Gastrocnemius medialis (tissue), 4 donors: ENCODE measurements at regions not wholly inside any gene's neighbourhood (a gene's known extent, or its start where the extent isn't known, plus 50 kb on each side); places are given as distances from the start of the nearest gene placed in this dataset.
"Not testable (repeated sequence)": the region's sequence is repeated elsewhere in the genome, so short reads cannot be mapped to it uniquely, and the experiment has no call there.

Experiments used
- ATAC-seq, 2 donors: fragments of 150-250 bp; one replicate each; pipeline ENCODE4 v1.9.1; 2016
- DNase-seq, 2 donors: peaks; one replicate each; pipeline ENCODE4 v3.0.0-alpha.2; 2019
- H3K27ac ChIP-seq, 4 donors: fragments of 200-600 bp; sonication (generic); 1 replicate in 1 of 4; 2 replicates in 3 of 4; pipeline ENCODE4 v1.5.1; 2016 to 2018; ENCODE audit warnings: mild to moderate bottlenecking in 2 of 4, moderate library complexity in 1 of 4
- H3K27me3 ChIP-seq, 3 donors: fragments of 200-600 bp; sonication (generic) in 2 of 3; 1 replicate in 1 of 3; 2 replicates in 2 of 3; pipeline versions ENCODE4 v1.5.1 to v1.6.0; 2016 to 2019; ENCODE audit warnings: mild to moderate bottlenecking in 1 of 3, moderate library complexity in 1 of 3
- H3K36me3 ChIP-seq, 2 donors: fragments of 200-600 bp; sonication (generic) in 1 of 2; one replicate each; pipeline ENCODE4 v1.5.1; 2017 to 2018
- H3K4me1 ChIP-seq, 2 donors: fragments of 200-600 bp; sonication (generic) in 1 of 2; one replicate each; pipeline ENCODE4 v1.5.1; 2016 to 2017; ENCODE audit warnings: mild to moderate bottlenecking in 2 of 2
- H3K4me3 ChIP-seq, 4 donors: fragments of 200-600 bp; sonication (generic) in 3 of 4; 1 replicate in 1 of 4; 2 replicates in 3 of 4; pipeline ENCODE4 v1.5.1; 2016 to 2019; ENCODE audit warnings: mild to moderate bottlenecking in 2 of 4
- H3K9me3 ChIP-seq, 3 donors: fragments of 200-600 bp; sonication (generic) in 2 of 3; 1 replicate in 1 of 3; 2 replicates in 2 of 3; pipeline ENCODE4 v1.5.1; 2016 to 2019
- CTCF ChIP-seq, 5 experiments: fragments of 450-650 bp in 3 of 5; fragments of 200-600 bp in 2 of 5; sonication (generic) in 2 of 5; IDR thresholded peaks in 4 of 5; conservative IDR thresholded peaks in 1 of 5; 1 replicate in 4 of 5; 2 replicates in 1 of 5; pipeline ENCODE4 v1.5.1; 2016 to 2019; ENCODE audit warnings: antibody characterized with exemption in 5 of 5, mild to moderate bottlenecking in 3 of 5, moderate library complexity in 3 of 5
- POLR2A ChIP-seq, 2 donors: fragments of 450-650 bp; IDR thresholded peaks; one replicate each; pipeline ENCODE4 v1.6.1; 2017; ENCODE audit warnings: antibody characterized with exemption in 2 of 2, mild to moderate bottlenecking in 2 of 2, moderate library complexity in 2 of 2
- in situ Hi-C, 4 donors: fragments of 200-750 bp; cut with MboI; loops; one replicate each; pipeline versions ENCODE4 v1.15.0 to v1.8.0; 2017; ENCODE audit warnings: low sequenced_read_pairs in 4 of 4
- intact Hi-C: fragments of 100-400 bp; cut with DNase I; formaldehyde crosslinking; loops from one replicate; pipeline ENCODE4 v1.15.1; 2023; ENCODE audit warnings: low total_unique reads

DNA sequence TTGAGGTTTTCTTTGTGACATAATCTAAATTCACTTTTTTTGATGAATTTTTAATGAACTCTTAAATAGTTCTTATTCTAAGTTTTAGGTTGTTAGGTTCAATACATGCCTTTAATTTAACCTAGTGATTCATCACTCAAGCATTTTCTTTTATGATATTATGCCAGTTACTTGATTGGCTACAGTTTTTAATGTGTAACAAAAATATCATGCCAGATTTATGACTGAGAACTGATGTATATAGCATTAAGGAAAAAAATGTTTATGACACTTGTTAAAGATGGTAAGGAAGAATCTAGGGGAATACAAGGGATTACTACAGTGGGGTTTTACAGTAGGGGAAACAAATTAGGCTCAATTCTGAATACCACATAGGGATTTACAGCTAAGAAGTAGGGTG, 103.1 kb downstream of the VGLL3 start:
- Histone ChIP-seq H3K4me1 (no peaks in the 10 kb centered on the region), H3K36me3 (no peaks in the 10 kb centered on the region), H3K9me3 (no peaks in the 10 kb centered on the region), H3K4me3 (no peak overlapping the region), H3K27ac (no peak overlapping the region), H3K27me3 (no peaks in the 10 kb centered on the region)
- no peak for DNase-seq
- intact Hi-C loops (no loop called here), in situ Hi-C loops (no loop called here)
- TF ChIP-seq CTCF (IDR thresholded peaks at IDR 0.05 in 4 of 5, conservative IDR thresholded peaks at IDR 0.05 in 1 of 5) (no peak), POLR2A (IDR thresholded peaks at IDR 0.05) (no peak)
- ATAC-seq: no peak

GRCh38 chr3:86880066-86880465, 110.9 kb downstream of the VGLL3 start:
- intact Hi-C loops: no loop called here
- H3K9me3 ChIP-seq: no peaks in the 10 kb centered on the region
- no peaks in the 10 kb centered on the region for H3K4me1 ChIP-seq
- H3K4me3 ChIP-seq: no peak overlapping the region
- ATAC-seq: no peak
- no peaks in the 10 kb centered on the region for H3K27me3 ChIP-seq
- no peak for DNase-seq
- in situ Hi-C loops: no loop called here
- no peak overlapping the region for H3K27ac ChIP-seq
- no peaks in the 10 kb centered on the region for H3K36me3 ChIP-seq
- TF ChIP-seq CTCF (IDR thresholded peaks at IDR 0.05 in 4 of 5, conservative IDR thresholded peaks at IDR 0.05 in 1 of 5) (no peak), POLR2A (IDR thresholded peaks at IDR 0.05) (no peak)

DNA sequence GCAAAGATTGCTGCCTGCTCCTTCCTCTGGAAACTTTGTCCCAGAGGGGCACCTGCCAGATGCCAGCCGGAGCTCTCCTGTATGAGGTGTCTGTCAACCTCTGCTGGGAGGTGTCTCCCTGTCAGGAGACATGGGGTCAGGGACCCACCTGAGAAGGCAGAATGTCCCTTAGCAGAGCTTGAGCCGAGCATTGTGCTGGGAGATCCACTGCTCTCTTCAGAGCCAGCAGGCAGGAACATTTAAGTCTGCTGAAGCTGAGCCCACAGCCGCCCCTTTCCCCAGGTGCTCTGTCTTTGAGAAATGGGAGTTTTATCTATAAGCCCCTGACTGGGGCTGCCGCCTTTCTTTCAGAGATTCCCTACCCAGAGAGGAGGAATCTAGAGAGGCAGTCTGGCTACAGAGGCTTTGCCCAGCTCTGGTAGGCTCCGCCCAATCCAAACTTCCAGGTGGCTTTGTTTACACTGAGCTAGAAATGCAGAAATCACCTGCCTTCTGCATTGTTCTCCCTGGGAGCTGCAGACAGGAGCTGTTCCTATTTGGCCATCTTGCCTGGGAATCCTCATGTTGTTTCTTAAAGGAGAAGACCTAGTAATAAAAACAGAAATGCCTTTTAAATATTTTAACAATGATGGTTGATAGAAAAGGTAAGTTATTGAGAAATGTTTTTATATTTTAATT, 114.3 kb downstream of the VGLL3 start:
- H3K27me3 ChIP-seq, H3K4me1 ChIP-seq, H3K4me3 ChIP-seq, intact Hi-C loops, DNase-seq, H3K9me3 ChIP-seq, H3K27ac ChIP-seq, H3K36me3 ChIP-seq, in situ Hi-C loops, ATAC-seq: not testable (repeated sequence)

- H3K27ac ChIP-seq, intact Hi-C loops, H3K27me3 ChIP-seq, H3K4me1 ChIP-seq, H3K4me3 ChIP-seq, in situ Hi-C loops, ATAC-seq, DNase-seq, H3K9me3 ChIP-seq, H3K36me3 ChIP-seq: not testable (repeated sequence)
Measured at GRCh38 chr3:86874790-86875189, 116.2 kb downstream of the VGLL3 start.

DNA sequence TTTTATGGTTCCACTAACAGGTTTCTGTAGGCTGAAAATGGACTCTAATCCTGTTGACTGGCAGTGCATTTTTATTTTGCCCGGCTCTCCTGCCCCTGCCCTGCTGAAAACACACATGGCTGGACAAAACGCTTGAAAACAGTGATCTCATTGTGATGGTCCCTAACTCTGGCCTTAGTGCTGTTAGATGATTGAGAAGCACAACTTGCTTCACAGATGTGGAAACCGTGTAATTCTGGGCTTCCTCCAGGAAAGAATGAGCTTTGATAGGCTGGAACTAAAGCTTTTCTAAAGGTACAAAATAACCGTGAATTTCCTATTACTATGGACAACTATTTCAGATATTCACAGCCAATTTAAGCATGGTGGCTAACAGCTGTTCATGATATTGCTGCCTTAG, 121.4 kb downstream of the VGLL3 start:
- H3K27ac ChIP-seq: no peak overlapping the region
- H3K4me3 ChIP-seq: no peak overlapping the region
- H3K36me3 ChIP-seq: no peaks in the 10 kb centered on the region
- H3K27me3 ChIP-seq: no peaks in the 10 kb centered on the region
- in situ Hi-C loops (no loop called here), intact Hi-C loops (no loop called here)
- DNase-seq (no peak), ATAC-seq (no peak)
- H3K4me1 ChIP-seq: no peaks in the 10 kb centered on the region
- TF ChIP-seq CTCF (IDR thresholded peaks at IDR 0.05 in 4 of 5, conservative IDR thresholded peaks at IDR 0.05 in 1 of 5) (no peak), POLR2A (IDR thresholded peaks at IDR 0.05) (no peak)
- no peaks in the 10 kb centered on the region for H3K9me3 ChIP-seq

DNA sequence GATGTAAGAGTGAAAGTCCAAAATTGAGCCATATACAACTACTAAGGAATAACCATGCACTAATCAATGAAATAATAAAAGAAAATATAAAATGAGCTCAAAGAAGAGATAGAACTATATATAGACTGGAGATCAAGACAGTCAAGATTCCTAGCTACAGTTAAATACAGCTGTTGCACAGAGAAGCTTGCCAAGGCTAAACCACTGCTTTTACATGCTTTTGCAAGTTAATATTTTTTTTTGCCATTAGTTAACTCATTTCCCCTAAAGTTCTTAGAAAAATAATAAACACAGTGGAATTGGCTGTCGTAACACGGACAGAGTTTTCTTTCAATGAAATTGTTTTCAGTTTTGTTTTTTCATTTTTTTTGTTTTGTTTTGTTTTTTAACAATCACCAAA, 123.0 kb downstream of the VGLL3 start:
- DNase-seq (no peak), ATAC-seq (no peak)
- intact Hi-C loops (no loop called here), in situ Hi-C loops (no loop called here)
- Histone ChIP-seq H3K4me1 (no peaks in the 10 kb centered on the region), H3K27ac (no peak overlapping the region), H3K27me3 (no peaks in the 10 kb centered on the region), H3K9me3 (no peaks in the 10 kb centered on the region), H3K36me3 (no peaks in the 10 kb centered on the region), H3K4me3 (no peak overlapping the region)
- TF ChIP-seq POLR2A (IDR thresholded peaks at IDR 0.05) (no peak), CTCF (IDR thresholded peaks at IDR 0.05 in 4 of 5, conservative IDR thresholded peaks at IDR 0.05 in 1 of 5) (no peak)
